ENCODE measurements at regions not wholly inside any gene's neighbourhood (a gene's known extent, or its start where the extent isn't known, plus 50 kb on each side); places are given as distances from the start of the nearest gene placed in this dataset.
"Not testable (repeated sequence)": the region's sequence is repeated elsewhere in the genome, so short reads cannot be mapped to it uniquely, and the experiment has no call there.

DNA sequence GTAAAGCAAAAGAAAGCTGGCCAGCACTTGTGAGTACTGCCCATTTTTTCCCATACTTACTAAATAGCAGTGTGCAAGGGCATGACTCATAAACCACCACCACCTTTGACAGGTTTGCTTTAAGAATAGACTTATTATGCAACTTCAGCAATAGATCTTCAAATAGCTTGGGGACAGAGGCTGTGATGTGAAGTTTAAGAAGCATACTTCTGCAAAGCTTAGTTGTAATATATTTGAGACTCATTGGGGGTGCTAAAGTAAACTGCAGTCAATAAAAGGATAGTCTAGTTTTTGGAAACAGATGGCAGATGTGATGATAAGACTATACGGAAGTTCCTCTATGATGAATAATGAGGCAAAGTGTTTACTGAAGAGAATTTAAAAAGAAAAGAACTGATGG lies 210.0 kb downstream of the PLA2G4A start:
- intact Hi-C loops (cut with DNase I; ENCODE audit: low total_unique reads): no loop called here
- no peak for DNase-seq (ENCODE audit: low spot score in 2 of 2)
- TF ChIP-seq POLR2A (IDR thresholded peaks at IDR 0.05): no peak
- TF ChIP-seq, protein P1, sequence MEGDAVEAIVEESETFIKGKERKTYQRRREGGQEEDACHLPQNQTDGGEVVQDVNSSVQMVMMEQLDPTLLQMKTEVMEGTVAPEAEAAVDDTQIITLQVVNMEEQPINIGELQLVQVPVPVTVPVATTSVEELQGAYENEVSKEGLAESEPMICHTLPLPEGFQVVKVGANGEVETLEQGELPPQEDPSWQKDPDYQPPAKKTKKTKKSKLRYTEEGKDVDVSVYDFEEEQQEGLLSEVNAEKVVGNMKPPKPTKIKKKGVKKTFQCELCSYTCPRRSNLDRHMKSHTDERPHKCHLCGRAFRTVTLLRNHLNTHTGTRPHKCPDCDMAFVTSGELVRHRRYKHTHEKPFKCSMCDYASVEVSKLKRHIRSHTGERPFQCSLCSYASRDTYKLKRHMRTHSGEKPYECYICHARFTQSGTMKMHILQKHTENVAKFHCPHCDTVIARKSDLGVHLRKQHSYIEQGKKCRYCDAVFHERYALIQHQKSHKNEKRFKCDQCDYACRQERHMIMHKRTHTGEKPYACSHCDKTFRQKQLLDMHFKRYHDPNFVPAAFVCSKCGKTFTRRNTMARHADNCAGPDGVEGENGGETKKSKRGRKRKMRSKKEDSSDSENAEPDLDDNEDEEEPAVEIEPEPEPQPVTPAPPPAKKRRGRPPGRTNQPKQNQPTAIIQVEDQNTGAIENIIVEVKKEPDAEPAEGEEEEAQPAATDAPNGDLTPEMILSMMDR (IDR thresholded peaks at IDR 0.05): no peak
- H3K4me3 ChIP-seq (ENCODE audit: low read depth, poor library complexity, severe bottlenecking): no peak overlapping the region
- 39 to 40% methylated on average over 1 of the region's 1 CpG for WGBS, 2 donors

DNA sequence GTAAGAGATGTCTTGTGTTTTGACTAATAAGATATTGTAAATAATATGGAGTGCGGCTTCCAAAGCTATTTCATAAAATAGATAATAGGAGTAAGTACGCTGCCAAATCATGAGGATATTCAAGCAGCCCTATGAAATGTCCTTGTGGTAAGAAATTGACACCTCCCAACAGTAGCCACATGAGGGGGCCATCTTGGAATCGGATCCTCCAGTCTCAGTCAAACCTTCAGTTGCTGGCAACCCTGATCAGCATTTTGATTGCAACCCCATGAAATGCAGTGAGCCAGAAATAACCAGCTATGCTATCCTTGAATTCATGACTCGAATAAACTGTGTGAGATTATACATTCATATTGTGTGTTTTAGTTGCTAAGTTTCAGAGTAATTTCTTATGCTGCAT lies 212.4 kb downstream of the PLA2G4A start:
- no peak overlapping the region for H3K4me3 ChIP-seq (ENCODE audit: low read depth, poor library complexity, severe bottlenecking)
- DNase-seq (ENCODE audit: low spot score in 2 of 2): no peak
- TF ChIP-seq, protein P1 (IDR thresholded peaks at IDR 0.05): no peak
- no peak for TF ChIP-seq POLR2A (IDR thresholded peaks at IDR 0.05)
- intact Hi-C loops (cut with DNase I; ENCODE audit: low total_unique reads): no loop called here
- WGBS, 2 donors: 76 to 79% methylated on average over 4 of the region's 4 CpGs

DNA sequence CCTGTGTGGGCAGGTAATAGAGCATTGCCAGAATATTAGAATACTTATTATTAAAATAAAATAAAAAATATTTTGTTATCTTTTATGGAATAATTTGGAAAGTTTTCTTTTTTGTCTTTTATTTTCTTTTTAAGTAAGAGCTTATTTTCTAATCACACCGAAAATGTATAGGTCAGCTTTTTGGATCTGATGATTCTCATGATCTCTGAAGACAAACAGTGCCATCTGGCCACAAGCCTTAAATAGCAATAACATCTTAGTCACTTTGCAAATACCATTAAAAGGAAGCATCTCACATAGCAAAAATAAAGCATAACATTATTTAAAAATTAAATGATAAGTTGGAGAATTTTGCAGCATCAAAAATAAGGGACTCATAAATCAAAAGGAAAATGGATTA lies 213.8 kb downstream of the PLA2G4A start:
- no peak for DNase-seq (ENCODE audit: low spot score in 2 of 2)
- 76 to 92% methylated on average over 1 of the region's 1 CpG for WGBS, 2 donors
- no peak for TF ChIP-seq POLR2A (IDR thresholded peaks at IDR 0.05)
- TF ChIP-seq, protein P1 (IDR thresholded peaks at IDR 0.05): no peak
- intact Hi-C loops (cut with DNase I; ENCODE audit: low total_unique reads): no loop called here
- no peak overlapping the region for H3K4me3 ChIP-seq (ENCODE audit: low read depth, poor library complexity, severe bottlenecking)

DNA sequence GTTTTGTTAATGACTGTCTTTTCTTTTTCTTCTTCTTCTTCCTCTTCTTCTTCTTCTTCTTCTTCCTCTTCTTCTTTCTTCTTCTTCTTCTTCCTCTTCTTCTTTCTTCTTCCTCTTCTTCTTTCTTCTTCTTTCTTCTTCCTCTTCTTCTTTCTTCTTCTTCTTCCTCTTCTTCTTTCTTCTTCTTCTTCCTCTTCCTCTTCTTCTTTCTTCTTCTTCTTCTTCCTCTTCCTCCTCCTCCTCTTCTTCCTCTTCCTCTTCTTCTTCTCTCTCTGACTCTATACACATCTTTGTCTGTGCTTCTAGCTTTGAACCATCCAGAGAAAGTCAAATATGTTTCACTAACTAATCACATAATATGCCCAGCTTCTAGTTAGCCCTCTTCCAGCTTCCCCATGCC lies 214.7 kb downstream of the PLA2G4A start:
- H3K4me3 ChIP-seq (ENCODE audit: low read depth, poor library complexity, severe bottlenecking); DNase-seq (ENCODE audit: low spot score in 2 of 2); intact Hi-C loops (cut with DNase I; ENCODE audit: low total_unique reads): not testable (repeated sequence)

DNA sequence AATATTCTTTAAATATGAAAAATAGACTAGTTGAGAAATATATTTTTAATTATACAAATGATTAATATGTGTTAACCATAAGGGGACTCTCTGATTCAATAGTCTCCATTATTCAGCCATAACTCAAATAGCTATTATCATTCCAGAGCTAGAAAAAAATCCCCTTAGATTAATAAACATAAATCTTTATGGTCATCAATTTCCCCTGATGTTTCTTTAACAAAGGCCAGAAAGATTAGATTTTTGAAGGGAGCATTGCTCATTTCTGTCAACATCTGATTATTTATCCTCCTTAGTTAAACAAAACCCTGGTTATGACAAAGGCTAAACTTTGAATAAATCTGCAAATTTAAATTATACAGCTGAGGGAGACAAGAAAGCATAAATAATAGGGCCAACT lies 215.7 kb downstream of the PLA2G4A start:
- TF ChIP-seq, protein P1 (IDR thresholded peaks at IDR 0.05): no peak
- no peak for TF ChIP-seq POLR2A (IDR thresholded peaks at IDR 0.05)
- intact Hi-C loops (cut with DNase I; ENCODE audit: low total_unique reads): no loop called here
- no peak overlapping the region for H3K4me3 ChIP-seq (ENCODE audit: low read depth, poor library complexity, severe bottlenecking)
- no peak for DNase-seq (ENCODE audit: low spot score in 2 of 2)

DNA sequence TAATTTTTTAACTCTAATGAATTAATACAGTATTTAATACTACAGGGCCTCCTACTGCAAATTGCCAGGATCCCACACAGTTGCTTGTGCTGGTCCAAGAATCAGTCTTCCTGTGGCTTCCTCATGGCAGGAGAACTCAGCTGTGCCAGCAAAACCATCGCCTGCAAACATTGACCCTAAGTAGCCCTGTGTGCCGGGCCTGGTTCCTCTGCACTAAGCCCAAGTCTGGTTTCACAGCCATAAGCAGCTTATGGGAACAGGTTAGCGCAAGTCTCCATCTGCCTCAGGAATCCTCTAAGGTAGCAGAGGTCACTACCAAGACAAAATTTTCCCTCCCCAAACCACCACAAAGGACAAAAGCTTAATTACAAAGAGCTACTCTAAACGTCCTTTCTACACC lies 216.6 kb downstream of the PLA2G4A start:
- intact Hi-C loops (cut with DNase I; ENCODE audit: low total_unique reads): no loop called here
- DNase-seq (ENCODE audit: low spot score in 2 of 2): no peak
- TF ChIP-seq, protein P1 (IDR thresholded peaks at IDR 0.05): no peak
- WGBS, 2 donors: 80 to 82% methylated on average over 4 of the region's 4 CpGs
- H3K4me3 ChIP-seq (ENCODE audit: low read depth, poor library complexity, severe bottlenecking): no peak overlapping the region
